Muscle of leg (tissue), 3 donors: ENCODE measurements at regions not wholly inside any gene's neighbourhood (a gene's known extent, or its start where the extent isn't known, plus 50 kb on each side); places are given as distances from the start of the nearest gene placed in this dataset.
A peak's percentile ranks its signal among the peaks of the same experiment; 100 is the strongest.

Source experiments
- DNase-seq: peaks from one replicate; pipeline ENCODE4 v3.0.0; 2013
- H3K27ac ChIP-seq: one replicate; pipeline ENCODE4 v1.5.1; 2013; ENCODE audit warnings: mild to moderate bottlenecking, low read length, control low read depth
- H3K27me3 ChIP-seq: one replicate; pipeline ENCODE4 v1.6.1; 2013; ENCODE audit warnings: low read length; ENCODE audit not compliant: control insufficient read depth, insufficient read depth
- H3K36me3 ChIP-seq: one replicate; pipeline ENCODE4 v1.6.1; 2013; ENCODE audit warnings: low read length; ENCODE audit not compliant: control insufficient read depth, insufficient read depth
- H3K4me1 ChIP-seq: one replicate; pipeline ENCODE4 v1.6.1; 2013; ENCODE audit warnings: low read length; ENCODE audit not compliant: control insufficient read depth, insufficient read depth
- H3K4me3 ChIP-seq: one replicate; pipeline ENCODE4 v1.5.1; 2013; ENCODE audit warnings: low read length, control low read depth
- H3K9me3 ChIP-seq: replicated peaks from 2 replicates; pipeline ENCODE4 v1.6.1; 2013; ENCODE audit warnings: low read depth, low read length; ENCODE audit not compliant: control insufficient read depth
- WGBS: methylation state at CpG from one replicate; pipeline ENCODE4 v1.1.5; 2013; ENCODE audit warnings: missing lambda C conversion rate; ENCODE audit not compliant: insufficient coverage; 5-methylcytosine and 5-hydroxymethylcytosine counted together

DNA sequence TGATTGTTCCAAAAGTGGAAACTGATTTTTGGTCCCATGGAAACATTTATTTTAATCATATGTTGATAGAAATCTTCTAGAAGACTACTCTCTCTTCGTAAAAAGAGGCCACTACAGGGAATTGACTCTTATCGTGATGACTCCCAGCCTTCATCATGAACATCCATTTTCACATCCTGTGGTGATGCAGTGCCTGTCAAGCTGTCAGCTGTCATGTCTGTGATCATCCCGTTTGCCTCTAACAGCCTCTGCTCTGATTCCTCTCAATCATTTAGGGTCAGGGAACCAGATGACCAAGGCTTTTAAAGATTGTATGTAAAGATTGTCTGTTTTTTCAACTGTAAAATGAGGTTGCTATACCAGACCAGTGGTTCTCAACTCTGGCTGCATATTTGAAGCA is 419.0 kb upstream of the MGAT4C start:
- 79% methylated on average over 2 of the region's 3 CpGs for WGBS
- Histone ChIP-seq H3K9me3 (no peaks in the 10 kb centered on the region), H3K27ac (no peak overlapping the region), H3K4me1 (no peaks in the 10 kb centered on the region), H3K4me3 (no peak overlapping the region), H3K36me3 (no peaks in the 10 kb centered on the region), H3K27me3 (no peaks in the 10 kb centered on the region)
- no peak for DNase-seq

DNA sequence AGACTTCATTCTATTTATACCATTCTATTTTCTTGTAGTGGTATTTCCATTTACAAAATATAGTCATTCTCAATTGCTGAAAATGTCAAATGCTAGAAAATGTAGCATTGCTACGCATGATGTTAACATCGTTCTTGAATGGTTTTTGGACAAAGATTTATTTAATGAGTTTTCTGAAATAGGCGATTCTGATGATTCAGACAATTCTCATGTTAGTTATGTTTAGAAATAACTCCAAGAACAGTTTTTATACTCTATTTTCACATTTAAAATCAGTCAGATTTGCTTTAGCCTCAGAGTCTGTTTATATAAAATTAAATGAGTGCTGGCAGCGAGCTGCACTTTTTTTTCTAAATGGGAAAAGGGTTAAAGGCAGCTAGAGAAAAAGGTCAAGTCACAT is 414.8 kb upstream of the MGAT4C start:
- Histone ChIP-seq H3K9me3 (no peaks in the 10 kb centered on the region), H3K27ac (no peak overlapping the region), H3K4me3 (no peak overlapping the region), H3K36me3 (no peaks in the 10 kb centered on the region), H3K27me3 (no peaks in the 10 kb centered on the region), H3K4me1 (no peaks in the 10 kb centered on the region)
- WGBS, result no CpG with 5 or more reads among the region's 4 CpGs
- DNase-seq, result peak; percentile 55

DNA sequence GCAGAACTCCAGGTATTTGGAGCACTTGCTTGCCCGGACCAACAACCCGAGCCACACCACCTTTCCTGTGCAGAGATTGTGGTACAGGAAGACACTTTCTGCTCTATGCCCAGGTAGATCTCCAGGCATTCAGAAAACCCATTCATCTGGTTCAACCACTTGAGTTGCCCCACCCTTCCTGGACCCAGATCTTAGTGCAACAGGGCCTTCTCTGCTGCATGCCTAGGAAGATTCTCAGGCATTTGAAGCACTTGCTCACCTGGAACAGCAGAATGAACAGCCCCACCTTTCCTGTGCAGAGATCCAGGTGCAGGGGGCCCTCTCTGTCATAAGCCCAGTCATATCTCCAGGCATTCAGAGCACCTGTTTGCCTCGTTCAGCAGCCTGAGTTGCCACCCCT is 412.8 kb upstream of the MGAT4C start:
- H3K27ac ChIP-seq, result no peak overlapping the region
- H3K36me3 ChIP-seq, result no peaks in the 10 kb centered on the region
- DNase-seq, result no peak
- no peaks in the 10 kb centered on the region for H3K27me3 ChIP-seq
- no peak overlapping the region for H3K4me3 ChIP-seq
- H3K9me3 ChIP-seq, result no peaks in the 10 kb centered on the region
- WGBS, result 80% methylated on average over 3 of the region's 3 CpGs
- H3K4me1 ChIP-seq, result no peaks in the 10 kb centered on the region

DNA sequence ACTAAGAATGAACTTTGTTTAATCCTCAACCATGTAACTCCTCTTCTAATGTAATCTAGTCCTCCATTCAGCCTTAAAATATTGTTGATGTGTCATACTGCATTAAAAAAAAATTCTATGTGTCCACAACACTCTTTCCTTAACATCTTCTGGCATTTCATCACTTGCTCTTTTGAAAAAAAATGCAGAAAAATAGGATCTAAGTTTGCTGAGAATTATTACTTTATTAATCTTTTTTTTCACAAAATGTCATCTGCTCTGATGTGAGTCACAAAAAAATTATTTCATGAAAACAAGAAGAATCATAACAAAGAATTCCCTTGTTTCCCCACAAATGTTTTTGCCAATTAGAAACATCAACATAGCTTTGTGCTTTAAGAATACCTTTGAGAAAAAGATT is 410.1 kb upstream of the MGAT4C start:
- no peak overlapping the region for H3K4me3 ChIP-seq
- H3K27me3 ChIP-seq, result no peaks in the 10 kb centered on the region
- peak; percentile 22 for DNase-seq
- H3K36me3 ChIP-seq, result no peaks in the 10 kb centered on the region
- no peak overlapping the region for H3K27ac ChIP-seq
- H3K4me1 ChIP-seq, result no peaks in the 10 kb centered on the region
- H3K9me3 ChIP-seq, result no peaks in the 10 kb centered on the region

DNA sequence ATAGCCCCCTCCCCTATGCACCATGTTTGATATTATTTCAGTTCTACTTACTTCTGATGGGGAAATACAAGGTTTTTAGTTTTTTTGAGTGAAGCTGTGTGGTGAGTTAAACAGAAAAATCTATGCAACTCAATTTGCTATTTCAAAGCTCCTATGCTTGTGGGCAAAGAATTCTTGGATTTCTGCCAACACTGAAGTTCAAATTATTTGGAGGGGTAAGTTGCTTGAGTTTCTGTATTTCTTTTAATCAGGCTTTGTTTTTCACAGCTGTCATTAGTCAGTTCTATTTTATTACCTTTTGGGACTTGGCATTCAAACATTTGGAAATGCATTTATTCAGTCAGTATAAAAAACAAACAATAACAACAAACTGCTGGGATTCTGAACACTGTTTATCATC is 407.5 kb upstream of the MGAT4C start:
- DNase-seq, result no peak
- H3K27me3 ChIP-seq, result no peaks in the 10 kb centered on the region
- H3K36me3 ChIP-seq, result no peaks in the 10 kb centered on the region
- no peaks in the 10 kb centered on the region for H3K9me3 ChIP-seq
- no peak overlapping the region for H3K27ac ChIP-seq
- no peak overlapping the region for H3K4me3 ChIP-seq
- no peaks in the 10 kb centered on the region for H3K4me1 ChIP-seq

DNA sequence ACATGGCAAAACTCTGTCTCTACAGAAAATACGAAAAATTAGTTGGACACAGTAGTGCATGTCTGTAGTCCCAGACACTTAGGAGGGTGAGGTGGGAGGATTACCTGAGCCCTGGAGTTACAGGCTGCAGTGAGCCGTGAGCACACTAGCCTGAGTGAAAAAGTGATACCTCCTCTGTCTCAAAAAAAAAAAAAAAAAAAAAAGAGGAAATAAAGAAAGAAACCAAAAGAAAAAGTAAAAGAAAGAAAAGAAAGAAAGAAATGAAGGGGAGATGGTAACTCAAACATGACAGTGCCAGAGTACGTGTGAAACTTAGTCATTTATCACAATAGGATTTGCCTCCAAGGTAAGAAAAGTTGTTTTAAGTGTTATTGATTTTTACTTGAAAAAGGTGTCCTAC is 407.0 kb upstream of the MGAT4C start:
- Histone ChIP-seq H3K4me1 (no peaks in the 10 kb centered on the region), H3K27ac (no peak overlapping the region), H3K27me3 (no peaks in the 10 kb centered on the region), H3K4me3 (no peak overlapping the region), H3K36me3 (no peaks in the 10 kb centered on the region), H3K9me3 (no peaks in the 10 kb centered on the region)
- DNase-seq, result no peak
- WGBS, result 88% methylated on average over 1 of the region's 3 CpGs

DNA sequence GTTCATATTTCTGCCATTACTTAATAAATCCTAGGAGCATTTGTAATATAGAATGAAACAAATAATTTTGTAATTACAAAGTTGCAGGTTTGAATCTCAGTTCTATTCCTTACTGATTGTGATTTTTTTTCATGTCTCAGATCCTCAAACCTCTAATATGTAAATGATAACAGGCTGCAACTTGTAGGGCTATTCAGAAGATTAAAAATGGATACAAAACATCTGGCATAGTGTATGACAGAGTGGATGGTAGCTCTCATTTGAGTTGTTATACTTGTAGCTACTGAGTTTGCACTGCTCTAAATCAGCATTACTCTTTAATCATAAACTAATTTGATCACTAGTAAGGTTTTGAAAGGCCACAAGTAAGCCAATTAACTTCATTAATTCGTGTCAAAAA is 406.3 kb upstream of the MGAT4C start:
- no peaks in the 10 kb centered on the region for H3K36me3 ChIP-seq
- no CpG with 5 or more reads among the region's 1 CpG for WGBS
- no peak overlapping the region for H3K27ac ChIP-seq
- H3K27me3 ChIP-seq, result no peaks in the 10 kb centered on the region
- no peak for DNase-seq
- no peak overlapping the region for H3K4me3 ChIP-seq
- H3K4me1 ChIP-seq, result no peaks in the 10 kb centered on the region
- no peaks in the 10 kb centered on the region for H3K9me3 ChIP-seq

DNA sequence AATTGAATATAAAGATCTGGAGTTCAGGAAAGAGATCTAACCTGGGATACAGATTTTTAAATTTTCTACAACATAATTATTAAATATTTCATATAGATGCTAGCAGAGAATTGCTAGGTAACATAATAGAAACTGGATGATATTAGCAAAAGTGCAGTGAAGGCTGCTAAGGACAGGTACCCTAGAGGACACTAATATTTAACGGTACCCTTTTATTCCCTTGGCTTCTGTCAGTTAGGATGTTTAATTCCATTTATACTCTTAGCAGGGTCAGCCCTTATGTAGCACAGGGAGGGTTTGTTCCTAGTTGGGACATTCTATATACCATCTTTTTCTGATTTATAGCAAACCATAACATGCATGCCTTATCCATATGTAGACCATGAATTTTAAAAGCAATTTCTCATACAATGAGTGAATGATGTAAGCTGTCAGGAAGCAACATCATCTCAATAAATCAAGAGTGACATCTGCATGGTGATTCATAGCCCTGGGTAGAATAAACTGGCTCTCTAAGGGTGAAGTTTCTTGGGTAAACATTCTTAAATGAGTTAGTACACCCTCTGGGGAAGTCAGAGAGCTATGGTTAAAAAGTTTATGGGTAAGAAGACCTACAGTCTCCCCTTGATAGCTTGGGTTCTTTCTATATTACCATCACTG is 404.4 kb upstream of the MGAT4C start:
- Histone ChIP-seq H3K27ac (no peak overlapping the region), H3K27me3 (no peaks in the 10 kb centered on the region), H3K9me3 (no peaks in the 10 kb centered on the region), H3K36me3 (no peaks in the 10 kb centered on the region), H3K4me1 (no peaks in the 10 kb centered on the region), H3K4me3 (no peak overlapping the region)
- WGBS, result no CpG with 5 or more reads among the region's 1 CpG
- no peak for DNase-seq

DNA sequence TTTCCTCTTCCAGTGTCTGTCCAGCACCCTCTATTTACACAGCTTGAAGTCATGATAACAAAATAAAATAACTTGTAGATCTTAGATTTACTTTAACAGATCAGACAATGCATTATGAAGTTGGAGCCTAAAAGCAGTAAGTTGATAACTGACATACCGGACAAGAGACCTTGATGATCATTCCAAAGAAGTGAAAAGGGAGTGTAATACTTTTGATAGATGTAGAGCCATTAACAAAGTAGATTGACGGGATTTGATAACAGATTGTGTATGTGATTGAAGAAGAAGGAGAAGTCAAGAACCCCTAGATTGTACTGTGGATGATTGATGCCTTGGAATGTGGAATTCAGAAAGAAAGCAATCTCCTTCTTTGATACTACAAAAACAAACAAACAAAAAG is 403.8 kb upstream of the MGAT4C start:
- DNase-seq, result no peak
- H3K9me3 ChIP-seq, result no peaks in the 10 kb centered on the region
- WGBS, result no CpG with 5 or more reads among the region's 2 CpGs

DNA sequence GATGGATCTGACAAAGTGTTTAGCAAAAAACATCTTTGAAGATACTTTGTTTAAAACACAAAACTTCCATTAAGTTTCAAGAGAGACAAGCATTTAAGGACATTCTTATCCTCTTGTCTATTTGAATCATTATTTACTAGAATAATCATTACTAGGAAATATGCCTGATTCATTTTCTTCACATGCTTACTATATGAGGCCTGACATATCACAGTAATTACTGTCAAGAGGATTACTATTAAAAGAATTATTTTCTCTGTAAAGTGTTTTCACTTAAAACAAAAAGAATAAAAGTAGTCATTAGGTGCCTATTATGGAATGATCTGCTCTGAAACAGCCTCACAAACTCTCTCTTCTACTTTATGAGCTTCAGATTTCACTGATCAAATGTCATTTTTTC is 402.1 kb upstream of the MGAT4C start:
- DNase-seq, result no peak

More for the DNA sequence above, 403.8 kb upstream of the MGAT4C start:
- Histone ChIP-seq H3K4me3 (no peak overlapping the region), H3K36me3 (no peaks in the 10 kb centered on the region), H3K27ac (no peak overlapping the region), H3K27me3 (no peaks in the 10 kb centered on the region), H3K4me1 (no peaks in the 10 kb centered on the region)

DNA sequence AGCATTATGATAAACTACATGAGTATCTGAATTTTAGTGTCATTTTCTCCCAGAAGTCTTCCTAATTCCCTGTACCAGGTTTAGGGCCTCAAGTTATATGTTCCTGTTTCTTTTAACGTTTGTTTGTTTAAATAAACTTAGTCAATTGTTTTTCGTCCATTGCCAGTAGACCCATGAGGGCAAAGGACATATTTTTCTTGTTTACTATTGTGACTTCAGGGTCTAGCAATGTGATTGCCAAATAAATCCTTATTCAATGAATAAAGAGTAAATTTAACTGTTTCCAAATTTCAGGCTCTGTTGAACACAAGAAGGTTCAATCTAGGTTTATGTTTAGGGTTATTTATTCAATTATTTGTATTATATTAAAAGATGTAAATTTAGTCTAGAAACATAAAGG is 391.6 kb upstream of the MGAT4C start:
- H3K4me1 ChIP-seq, result no peaks in the 10 kb centered on the region
- no peaks in the 10 kb centered on the region for H3K27me3 ChIP-seq
- H3K36me3 ChIP-seq, result no peaks in the 10 kb centered on the region
- H3K27ac ChIP-seq, result no peak overlapping the region
- no CpG with 5 or more reads among the region's 2 CpGs for WGBS
- no peaks in the 10 kb centered on the region for H3K9me3 ChIP-seq
- no peak for DNase-seq
- H3K4me3 ChIP-seq, result no peak overlapping the region

More for the DNA sequence above, 402.1 kb upstream of the MGAT4C start:
- H3K36me3 ChIP-seq, result no peaks in the 10 kb centered on the region
- no peaks in the 10 kb centered on the region for H3K27me3 ChIP-seq
- H3K4me3 ChIP-seq, result no peak overlapping the region
- no peak overlapping the region for H3K27ac ChIP-seq
- H3K9me3 ChIP-seq, result no peaks in the 10 kb centered on the region
- no peaks in the 10 kb centered on the region for H3K4me1 ChIP-seq
